HepG2 (cell line): ENCODE measurements at regions not wholly inside any gene's neighbourhood (a gene's known extent, or its start where the extent isn't known, plus 50 kb on each side); places are given as distances from the start of the nearest gene placed in this dataset.

ENCODE experiments used
- ATAC-seq: fragments of 200-7000 bp; cut with Tn5 transposase; 3 replicates; pipeline ENCODE4 v1.9.1; 2020; ENCODE audit warnings: mild to moderate bottlenecking, moderate library complexity
- BruUV-seq: library from RNA; stranded (reverse); fragments of 400-500 nt; replicated peaks from 2 replicates; lab custom pipeline; 2021; lab: Mats Ljungman, UMichigan
- CTCF ChIA-PET: fragments of 300-600 bp; formaldehyde crosslinking; extraction: SDS; loops from one replicate; lab custom pipeline; 2021; ENCODE audit warnings: low total read pairs, inconsistent platforms, low intra/inter-chr PET ratio; lab: Yijun Ruan, JAX
- POLR2A ChIA-PET: fragments of 350-600 bp; sonication (Branson Sonifier 250); formaldehyde crosslinking; loops from one replicate; lab custom pipeline; 2020; ENCODE audit warnings: antibody characterized with exemption, inconsistent platforms; lab: Yijun Ruan, JAX
- DNase-seq: peaks from one replicate; pipeline ENCODE4 v3.0.0-alpha.2; 2015; ENCODE audit warnings: low spot score
- FAIRE-seq: peaks from 3 replicates; lab custom pipeline; 2011; peaks lifted over from hg19 to GRCh38; lab: Jason Lieb, UNC
- H2AFZ ChIP-seq: one replicate; pipeline ENCODE4 v1.6.1; 2011; ENCODE audit warnings: low read length, inconsistent platforms
- H3K27ac ChIP-seq: fragments of 300-600 bp; 3 replicates; pipeline ENCODE4 v1.8.0; 2011; ENCODE audit warnings: mixed run types, mild to moderate bottlenecking, mixed read lengths, low read length, inconsistent platforms; ENCODE audit not compliant: insufficient read depth; ENCODE audit errors: extremely low read length
- H3K27me3 ChIP-seq, 2 experiments: fragments of 200-600 bp in 1 of 2; 2 replicates in 1 of 2; 3 replicates in 1 of 2; pipeline versions ENCODE4 v1.6.0 to v1.8.0; 2011; ENCODE audit warnings: low read length in 2 of 2, mild to moderate bottlenecking in 2 of 2, moderate library complexity in 2 of 2, inconsistent platforms in 1 of 2; ENCODE audit not compliant: insufficient read depth in 2 of 2, control insufficient read depth in 1 of 2
- H3K36me3 ChIP-seq, 2 experiments: fragments of 200-600 bp in 1 of 2; replicated peaks in 1 of 2; 2 replicates in 1 of 2; 3 replicates in 1 of 2; pipeline versions ENCODE4 v1.5.1 to v1.8.0; 2011; ENCODE audit warnings: low read length in 2 of 2, inconsistent platforms in 1 of 2; ENCODE audit not compliant: insufficient read depth in 2 of 2, control insufficient read depth in 1 of 2
- H3K4me1 ChIP-seq: 2 replicates; pipeline ENCODE4 v1.5.1; 2012; ENCODE audit warnings: low read length, inconsistent platforms; ENCODE audit not compliant: insufficient read depth
- H3K4me2 ChIP-seq: 2 replicates; pipeline ENCODE4 v1.6.0; 2011; ENCODE audit warnings: low read depth, low read length, inconsistent platforms
- H3K4me3 ChIP-seq, 3 experiments: fragments of 200-600 bp in 1 of 3; sonication (generic), shearing (Covaris generic) in 1 of 3; replicated peaks in 1 of 3; 2 replicates each; pipeline ENCODE4 v1.5.1; 2011 to 2016; ENCODE audit warnings: low read length in 3 of 3, inconsistent platforms in 2 of 3, low read depth in 2 of 3, mild to moderate bottlenecking in 2 of 3, control low read depth in 1 of 3, mixed read lengths in 1 of 3; ENCODE audit not compliant: insufficient read depth in 1 of 3
- H3K79me2 ChIP-seq: one replicate; pipeline ENCODE4 v1.6.1; 2011; ENCODE audit warnings: low read length, inconsistent platforms; ENCODE audit not compliant: insufficient read depth
- H3K9ac ChIP-seq: 2 replicates; pipeline ENCODE4 v1.6.0; 2011; ENCODE audit warnings: mild to moderate bottlenecking, low read depth, low read length, inconsistent platforms; ENCODE audit not compliant: insufficient read depth
- H3K9me3 ChIP-seq: 2 replicates; pipeline ENCODE4 v1.5.1; 2012; ENCODE audit warnings: mild to moderate bottlenecking, low read length
- H4K20me1 ChIP-seq: 2 replicates; pipeline ENCODE4 v1.6.0; 2011; ENCODE audit warnings: inconsistent platforms, mild to moderate bottlenecking, low read length, moderate library complexity; ENCODE audit not compliant: insufficient read depth
- CREM ChIP-seq, 2 experiments: sonication (generic) in 1 of 2; formaldehyde crosslinking in 1 of 2; IDR thresholded peaks; 2 replicates each; pipeline versions ENCODE4 v1.4.0 to v1.6.1; 2016 to 2020; ENCODE audit warnings: antibody characterized with exemption in 1 of 2, mild to moderate bottlenecking in 1 of 2, missing genetic modification reagents in 1 of 2
- HNRNPLL ChIP-seq: fragments of 200-400 bp; formaldehyde crosslinking; IDR thresholded peaks from 2 replicates; pipeline ENCODE4 v1.6.1; 2017; ENCODE audit warnings: mild to moderate bottlenecking, low read depth, low read length; ENCODE audit not compliant: poor library complexity, severe bottlenecking
- HOXD1 ChIP-seq: sonication (generic); formaldehyde crosslinking; IDR thresholded peaks from 2 replicates; pipeline ENCODE4 v1.5.0; 2020; ENCODE audit warnings: missing genetic modification reagents
- IRX3 ChIP-seq: sonication (generic); formaldehyde crosslinking; IDR thresholded peaks from 2 replicates; pipeline ENCODE4 v1.8.1; 2023; ENCODE audit warnings: mild to moderate bottlenecking, low read depth, missing genetic modification reagents, borderline replicate concordance
- LCORL ChIP-seq, 2 experiments: fragments of 450-650 bp in 1 of 2; sonication (generic) in 1 of 2; formaldehyde crosslinking in 1 of 2; IDR thresholded peaks; 2 replicates each; pipeline versions ENCODE4 v1.5.0 to v1.6.1; 2017 to 2020; ENCODE audit warnings: antibody characterized with exemption in 1 of 2, missing genetic modification reagents in 1 of 2
- NFIC ChIP-seq: IDR thresholded peaks from 2 replicates; pipeline ENCODE4 v1.6.1; 2012; ENCODE audit warnings: mild to moderate bottlenecking, low read length, inconsistent platforms
- RELA ChIP-seq: sonication (generic); formaldehyde crosslinking; IDR thresholded peaks from 2 replicates; pipeline ENCODE4 v1.4.0; 2020; ENCODE audit warnings: missing genetic modification reagents
- RNF2 ChIP-seq: fragments of 450-650 bp; conservative IDR thresholded peaks from 2 replicates; pipeline ENCODE4 v1.6.1; 2016; ENCODE audit warnings: low read depth
- TAF1 ChIP-seq: sonication (generic); formaldehyde crosslinking; IDR thresholded peaks from 2 replicates; pipeline ENCODE4 v1.4.0; 2020; ENCODE audit warnings: missing genetic modification reagents
- ZNF232 ChIP-seq: sonication (generic); formaldehyde crosslinking; IDR thresholded peaks from 2 replicates; pipeline ENCODE4 v1.4.0; 2020; ENCODE audit warnings: missing genetic modification reagents, borderline replicate concordance
- ZNF343 ChIP-seq: sonication (generic); formaldehyde crosslinking; IDR thresholded peaks from 2 replicates; pipeline ENCODE4 v1.4.0; 2020; ENCODE audit warnings: mild to moderate bottlenecking, missing genetic modification reagents
- ZSCAN20 ChIP-seq: sonication (generic); formaldehyde crosslinking; IDR thresholded peaks from 2 replicates; pipeline ENCODE4 v1.4.0; 2020; ENCODE audit warnings: missing genetic modification reagents, mild to moderate bottlenecking, borderline replicate concordance
- ZSCAN21 ChIP-seq: sonication (generic); formaldehyde crosslinking; IDR thresholded peaks from 2 replicates; pipeline ENCODE4 v1.8.0; 2022; ENCODE audit warnings: mild to moderate bottlenecking, missing genetic modification reagents, moderate library complexity, borderline replicate concordance
- WGBS: methylation state at CpG from one replicate; pipeline ENCODE4 v1.1.6; 2017; ENCODE audit warnings: low lambda C conversion rate; 5-methylcytosine and 5-hydroxymethylcytosine counted together
- in situ Hi-C: cut with HindIII; loops from 2 replicates; pipeline ENCODE4 v1.10.0; 2017; ENCODE audit warnings: low pct_unique_long_range_greater_than_20kb; ENCODE audit not compliant: extremely low pct_ligation_motif_present
- intact Hi-C: fragments of 100-400 bp; cut with micrococcal nuclease; formaldehyde crosslinking; loops from one replicate; pipeline ENCODE4 v1.10.0; 2022; ENCODE audit not compliant: unreplicated experiment
- TF ChIP-seq, protein P1 (sequence below): IDR thresholded peaks from 2 replicates; pipeline ENCODE4 v1.6.1; 2012; ENCODE audit warnings: inconsistent platforms
- TF ChIP-seq, protein P2 (sequence below): sonication (generic); formaldehyde crosslinking; IDR thresholded peaks from 2 replicates; pipeline ENCODE4 v1.8.0; 2022; ENCODE audit warnings: mild to moderate bottlenecking, missing genetic modification reagents, moderate library complexity
- TF ChIP-seq, protein P3 (sequence below): sonication (generic); formaldehyde crosslinking; IDR thresholded peaks from 2 replicates; pipeline ENCODE4 v1.4.0; 2020; ENCODE audit warnings: missing genetic modification reagents, borderline replicate concordance
- TF ChIP-seq, protein P4 (sequence below): sonication (generic); formaldehyde crosslinking; IDR thresholded peaks from 2 replicates; pipeline ENCODE4 v1.4.0; 2020; ENCODE audit warnings: missing genetic modification reagents, mild to moderate bottlenecking, borderline replicate concordance

DNA sequence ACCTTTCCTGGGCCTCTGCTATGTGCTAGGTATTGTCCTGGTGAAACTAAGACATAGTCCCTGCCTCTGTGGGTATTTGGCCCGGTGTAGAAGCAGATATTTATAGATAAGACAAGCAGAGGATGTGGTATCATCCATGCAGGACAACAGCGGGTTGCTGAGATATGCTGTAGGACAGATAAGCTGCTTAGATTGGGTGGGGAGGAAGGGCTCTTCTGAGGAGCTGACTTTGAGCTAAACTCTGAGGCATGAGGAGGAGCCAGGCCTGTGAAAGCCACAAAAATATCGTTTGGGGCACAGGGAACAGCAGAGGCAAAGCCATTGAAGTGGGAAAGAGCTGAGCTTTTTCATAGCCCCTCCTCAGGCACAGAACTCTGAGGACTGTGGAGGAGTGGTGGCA lies 492.5 kb upstream of the CFAP20DC start:
- Histone ChIP-seq H3K36me3 (no peaks in the 10 kb centered on the region), H2AFZ (no peak overlapping the region), H3K27ac (no peak overlapping the region), H3K4me1 (no peaks in the 10 kb centered on the region), H3K9ac (no peak overlapping the region), H3K9me3 (no peaks in the 10 kb centered on the region), H3K4me2 (no peak overlapping the region), H4K20me1 (no peaks in the 10 kb centered on the region), H3K79me2 (no peaks in the 10 kb centered on the region), H3K27me3 (peaks cover 0 to 4% of the 10 kb centered on the region in 2 experiments; a peak in 1 of 5 replicates), H3K4me3 (no peak overlapping the region)
- no peak for DNase-seq
- no TSS peak for BruUV-seq
- CTCF ChIA-PET = no interaction called here
- FAIRE-seq = no peak
- in situ Hi-C loops = no loop called here
- intact Hi-C loops = no loop called here
- POLR2A ChIA-PET = no interaction called here
- WGBS = 2% methylated on average over 3 of the region's 3 CpGs
- ATAC-seq = no peak
- no peak for TF ChIP-seq NFIC
- TF ChIP-seq, protein P1, sequence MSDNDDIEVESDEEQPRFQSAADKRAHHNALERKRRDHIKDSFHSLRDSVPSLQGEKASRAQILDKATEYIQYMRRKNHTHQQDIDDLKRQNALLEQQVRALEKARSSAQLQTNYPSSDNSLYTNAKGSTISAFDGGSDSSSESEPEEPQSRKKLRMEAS = no peak
- no peak for TF ChIP-seq TAF1 (CRISPR knock-in tag)
- TF ChIP-seq, protein P2, sequence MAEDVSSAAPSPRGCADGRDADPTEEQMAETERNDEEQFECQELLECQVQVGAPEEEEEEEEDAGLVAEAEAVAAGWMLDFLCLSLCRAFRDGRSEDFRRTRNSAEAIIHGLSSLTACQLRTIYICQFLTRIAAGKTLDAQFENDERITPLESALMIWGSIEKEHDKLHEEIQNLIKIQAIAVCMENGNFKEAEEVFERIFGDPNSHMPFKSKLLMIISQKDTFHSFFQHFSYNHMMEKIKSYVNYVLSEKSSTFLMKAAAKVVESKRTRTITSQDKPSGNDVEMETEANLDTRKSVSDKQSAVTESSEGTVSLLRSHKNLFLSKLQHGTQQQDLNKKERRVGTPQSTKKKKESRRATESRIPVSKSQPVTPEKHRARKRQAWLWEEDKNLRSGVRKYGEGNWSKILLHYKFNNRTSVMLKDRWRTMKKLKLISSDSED (CRISPR knock-in tag) = no peak
- no peak for TF ChIP-seq ZSCAN21
- TF ChIP-seq, protein P3, sequence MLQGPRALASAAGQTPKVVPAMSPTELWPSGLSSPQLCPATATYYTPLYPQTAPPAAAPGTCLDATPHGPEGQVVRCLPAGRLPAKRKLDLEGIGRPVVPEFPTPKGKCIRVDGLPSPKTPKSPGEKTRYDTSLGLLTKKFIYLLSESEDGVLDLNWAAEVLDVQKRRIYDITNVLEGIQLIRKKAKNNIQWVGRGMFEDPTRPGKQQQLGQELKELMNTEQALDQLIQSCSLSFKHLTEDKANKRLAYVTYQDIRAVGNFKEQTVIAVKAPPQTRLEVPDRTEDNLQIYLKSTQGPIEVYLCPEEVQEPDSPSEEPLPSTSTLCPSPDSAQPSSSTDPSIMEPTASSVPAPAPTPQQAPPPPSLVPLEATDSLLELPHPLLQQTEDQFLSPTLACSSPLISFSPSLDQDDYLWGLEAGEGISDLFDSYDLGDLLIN (CRISPR knock-in tag) = no peak
- no peak for TF ChIP-seq HNRNPLL
- no peak for TF ChIP-seq LCORL (IDR thresholded peaks at IDR 0.05)
- no peak for TF ChIP-seq LCORL (CRISPR knock-in tag; IDR thresholded peaks at IDR 0.05)
- TF ChIP-seq, protein P4, sequence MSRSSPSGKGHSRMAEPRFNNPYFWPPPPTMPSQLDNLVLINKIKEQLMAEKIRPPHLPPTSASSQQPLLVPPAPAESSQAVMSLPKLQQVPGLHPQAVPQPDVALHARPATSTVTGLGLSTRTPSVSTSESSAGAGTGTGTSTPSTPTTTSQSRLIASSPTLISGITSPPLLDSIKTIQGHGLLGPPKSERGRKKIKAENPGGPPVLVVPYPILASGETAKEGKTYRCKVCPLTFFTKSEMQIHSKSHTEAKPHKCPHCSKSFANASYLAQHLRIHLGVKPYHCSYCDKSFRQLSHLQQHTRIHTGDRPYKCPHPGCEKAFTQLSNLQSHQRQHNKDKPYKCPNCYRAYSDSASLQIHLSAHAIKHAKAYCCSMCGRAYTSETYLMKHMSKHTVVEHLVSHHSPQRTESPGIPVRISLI = no peak
- TF ChIP-seq ZNF343 (CRISPR knock-in tag) = no peak
- no peak for TF ChIP-seq RNF2
- TF ChIP-seq RELA (CRISPR knock-in tag) = no peak
- no peak for TF ChIP-seq ZSCAN20 (CRISPR knock-in tag)
- no peak for TF ChIP-seq HOXD1 (CRISPR knock-in tag)
- TF ChIP-seq IRX3 (CRISPR knock-in tag) = no peak
- TF ChIP-seq CREM (IDR thresholded peaks at IDR 0.05) = no peak
- no peak for TF ChIP-seq CREM (CRISPR knock-in tag; IDR thresholded peaks at IDR 0.05)
- no peak for TF ChIP-seq ZNF232
